Liver (tissue), 8 donors: ENCODE measurements at regions not wholly inside any gene's neighbourhood (a gene's known extent, or its start where the extent isn't known, plus 50 kb on each side); places are given as distances from the start of the nearest gene placed in this dataset.

Source experiments
- DNase-seq: peaks from one replicate; pipeline ENCODE4 v3.0.0-alpha.2; 2017; ENCODE audit warnings: low spot score
- H3K27ac ChIP-seq, 2 donors: one replicate each; pipeline ENCODE4 v1.7.0; 2013; ENCODE audit warnings: inconsistent platforms in 2 of 2, low read length in 2 of 2, control low read depth in 1 of 2, low read depth in 1 of 2, mild to moderate bottlenecking in 1 of 2
- H3K27me3 ChIP-seq, 4 donors: one replicate each; pipeline versions ENCODE4 v1.6.1 to v1.7.0; 2013; ENCODE audit warnings: low read length in 3 of 4, inconsistent platforms in 1 of 4, mild to moderate bottlenecking in 1 of 4, moderate library complexity in 1 of 4; ENCODE audit not compliant: control insufficient read depth in 4 of 4, insufficient read depth in 4 of 4
- H3K36me3 ChIP-seq, 4 donors: one replicate each; pipeline versions ENCODE4 v1.6.1 to v1.7.0; 2013; ENCODE audit warnings: low read length in 3 of 4, mild to moderate bottlenecking in 3 of 4, low read depth in 1 of 4, moderate library complexity in 1 of 4; ENCODE audit not compliant: control insufficient read depth in 4 of 4, insufficient read depth in 3 of 4
- H3K4me1 ChIP-seq, 4 donors: one replicate each; pipeline versions ENCODE4 v1.6.1 to v1.7.0; 2013; ENCODE audit warnings: low read length in 3 of 4, mild to moderate bottlenecking in 3 of 4, moderate library complexity in 1 of 4; ENCODE audit not compliant: control insufficient read depth in 4 of 4, insufficient read depth in 4 of 4
- H3K4me3 ChIP-seq, 3 donors: one replicate each; pipeline versions ENCODE4 v1.6.1 to v1.7.0; 2013; ENCODE audit warnings: low read length in 3 of 3, control low read depth in 1 of 3, low read depth in 1 of 3, mild to moderate bottlenecking in 1 of 3
- H3K9ac ChIP-seq, 2 donors: one replicate each; pipeline ENCODE4 v1.7.0; 2013; ENCODE audit warnings: low read length in 2 of 2, mild to moderate bottlenecking in 2 of 2, moderate library complexity in 2 of 2, control low read depth in 1 of 2, low read depth in 1 of 2
- H3K9me3 ChIP-seq, 4 donors: one replicate each; pipeline versions ENCODE4 v1.6.1 to v1.7.0; 2013; ENCODE audit warnings: low read length in 3 of 4; ENCODE audit not compliant: control insufficient read depth in 4 of 4
- FOXA1 ChIP-seq: IDR thresholded peaks from 2 replicates; pipeline ENCODE4 v1.6.1; 2016; ENCODE audit warnings: antibody characterized with exemption
- FOXA2 ChIP-seq: IDR thresholded peaks from 2 replicates; pipeline ENCODE4 v1.6.1; 2016; ENCODE audit warnings: antibody characterized with exemption
- GABPA ChIP-seq, 2 donors: IDR thresholded peaks in 1 of 2; conservative IDR thresholded peaks in 1 of 2; 2 replicates each; pipeline ENCODE4 v1.6.1; 2016; ENCODE audit warnings: antibody characterized with exemption in 2 of 2, mild to moderate bottlenecking in 1 of 2, moderate library complexity in 1 of 2
- HNF4A ChIP-seq, 2 donors: conservative IDR thresholded peaks; 2 replicates each; pipeline ENCODE4 v1.6.1; 2016; ENCODE audit warnings: antibody characterized with exemption in 2 of 2, mild to moderate bottlenecking in 2 of 2
- HNF4G ChIP-seq: IDR thresholded peaks from 2 replicates; pipeline ENCODE4 v1.6.1; 2016; ENCODE audit warnings: antibody characterized with exemption
- JUND ChIP-seq, 2 donors: IDR thresholded peaks; 2 replicates each; pipeline ENCODE4 v1.6.1; 2016; ENCODE audit warnings: antibody characterized with exemption in 2 of 2
- NR2F2 ChIP-seq: IDR thresholded peaks from 2 replicates; pipeline ENCODE4 v1.6.1; 2016; ENCODE audit warnings: antibody characterized with exemption
- RAD21 ChIP-seq, 2 donors: IDR thresholded peaks; 2 replicates each; pipeline ENCODE4 v1.6.1; 2016; ENCODE audit warnings: antibody characterized with exemption in 2 of 2, mild to moderate bottlenecking in 2 of 2
- REST ChIP-seq: IDR thresholded peaks from 2 replicates; pipeline ENCODE4 v1.6.1; 2016; ENCODE audit warnings: antibody characterized with exemption, mild to moderate bottlenecking
- RXRA ChIP-seq, 2 donors: IDR thresholded peaks; 2 replicates each; pipeline ENCODE4 v1.6.1; 2017 to 2018; ENCODE audit warnings: antibody characterized with exemption in 2 of 2, mild to moderate bottlenecking in 1 of 2
- SP1 ChIP-seq: IDR thresholded peaks from 2 replicates; pipeline ENCODE4 v1.6.1; 2018; ENCODE audit warnings: antibody characterized with exemption, mild to moderate bottlenecking
- YY1 ChIP-seq: IDR thresholded peaks from 2 replicates; pipeline ENCODE4 v1.6.1; 2016; ENCODE audit warnings: antibody characterized with exemption, mild to moderate bottlenecking
- WGBS: extraction: QIAGEN DNeasy Blood & Tissue Kit; methylation state at CpG from one replicate; pipeline ENCODE4 v1.1.7; 2013; 5-methylcytosine and 5-hydroxymethylcytosine counted together
- TF ChIP-seq, protein P1 (sequence below): IDR thresholded peaks from 2 replicates; pipeline ENCODE4 v1.6.1; 2016; ENCODE audit warnings: antibody characterized with exemption
- TF ChIP-seq, protein P2 (sequence below): IDR thresholded peaks from 2 replicates; pipeline ENCODE4 v1.6.1; 2016; ENCODE audit warnings: antibody characterized with exemption
- TF ChIP-seq, protein P3 (sequence below): IDR thresholded peaks from 2 replicates; pipeline ENCODE4 v1.6.1; 2016; ENCODE audit warnings: antibody characterized with exemption
- TF ChIP-seq, protein P4 (sequence below): fragments of 150-350 bp; IDR thresholded peaks from 2 replicates; pipeline ENCODE4 v1.5.1; 2017; ENCODE audit warnings: improper control_type of control experiment, low read depth, low read length; ENCODE audit not compliant: missing input control
- donor health status: healthy.
- donor health status: healthy.
- donor health status: healthy.
- donor health status: healthy.
- donor health status: healthy.

DNA sequence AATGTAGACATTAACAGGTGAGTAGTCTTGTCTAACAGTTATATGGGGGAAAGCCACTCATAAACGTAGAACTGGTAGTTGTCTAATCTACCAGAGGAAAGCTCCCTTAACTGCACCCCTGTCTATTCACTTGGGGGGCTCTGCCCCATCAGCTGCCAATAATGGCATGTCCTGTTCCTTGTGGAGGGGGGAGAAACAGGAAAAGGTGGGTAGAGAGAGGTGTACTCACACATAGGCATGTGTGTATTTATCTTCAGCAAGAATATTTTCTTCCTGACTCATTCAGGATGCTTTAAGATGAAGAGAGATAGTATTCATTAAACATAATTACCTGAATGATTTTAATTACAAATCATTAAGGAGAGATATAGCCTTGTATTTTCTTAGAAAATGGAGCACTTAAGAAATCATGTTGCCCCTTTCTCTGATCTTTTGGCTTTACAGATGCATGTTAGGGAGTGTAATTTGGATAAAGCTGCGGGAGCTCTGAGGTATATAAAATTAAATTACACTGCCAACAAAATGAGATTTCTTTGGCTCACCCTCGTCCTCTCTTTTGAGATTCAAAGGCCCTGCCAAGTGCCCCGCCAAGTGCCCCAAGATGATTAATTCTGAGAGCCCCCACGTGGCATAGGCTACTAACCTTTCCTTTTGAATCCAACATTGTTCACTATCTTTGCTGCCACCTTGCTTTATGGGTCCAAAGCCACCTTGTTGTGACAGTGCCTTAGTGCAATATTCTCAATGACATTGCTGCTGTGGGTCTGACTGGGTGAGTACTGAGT is 286.3 kb upstream of the LYPLAL1 start:
- Histone ChIP-seq H3K27me3 (no peaks in the 10 kb centered on the region), H3K4me1 (peaks cover 0 to 1% (median 0%) of the 10 kb centered on the region in 4 donors), H3K36me3 (no peaks in the 10 kb centered on the region), H3K4me3 (no peak overlapping the region), H3K9me3 (no peaks in the 10 kb centered on the region), H3K9ac (no peak overlapping the region), H3K27ac (no peak overlapping the region)
- DNase-seq = no peak
- 74% methylated on average over 5 of the region's 5 CpGs for WGBS
- TF ChIP-seq HNF4A (conservative IDR thresholded peaks at IDR 0.05) = no peak
- TF ChIP-seq, protein P1, sequence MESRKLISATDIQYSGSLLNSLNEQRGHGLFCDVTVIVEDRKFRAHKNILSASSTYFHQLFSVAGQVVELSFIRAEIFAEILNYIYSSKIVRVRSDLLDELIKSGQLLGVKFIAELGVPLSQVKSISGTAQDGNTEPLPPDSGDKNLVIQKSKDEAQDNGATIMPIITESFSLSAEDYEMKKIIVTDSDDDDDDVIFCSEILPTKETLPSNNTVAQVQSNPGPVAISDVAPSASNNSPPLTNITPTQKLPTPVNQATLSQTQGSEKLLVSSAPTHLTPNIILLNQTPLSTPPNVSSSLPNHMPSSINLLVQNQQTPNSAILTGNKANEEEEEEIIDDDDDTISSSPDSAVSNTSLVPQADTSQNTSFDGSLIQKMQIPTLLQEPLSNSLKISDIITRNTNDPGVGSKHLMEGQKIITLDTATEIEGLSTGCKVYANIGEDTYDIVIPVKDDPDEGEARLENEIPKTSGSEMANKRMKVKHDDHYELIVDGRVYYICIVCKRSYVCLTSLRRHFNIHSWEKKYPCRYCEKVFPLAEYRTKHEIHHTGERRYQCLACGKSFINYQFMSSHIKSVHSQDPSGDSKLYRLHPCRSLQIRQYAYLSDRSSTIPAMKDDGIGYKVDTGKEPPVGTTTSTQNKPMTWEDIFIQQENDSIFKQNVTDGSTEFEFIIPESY = no peak
- TF ChIP-seq JUND (IDR thresholded peaks at IDR 0.05) = no peak
- TF ChIP-seq, protein P2, sequence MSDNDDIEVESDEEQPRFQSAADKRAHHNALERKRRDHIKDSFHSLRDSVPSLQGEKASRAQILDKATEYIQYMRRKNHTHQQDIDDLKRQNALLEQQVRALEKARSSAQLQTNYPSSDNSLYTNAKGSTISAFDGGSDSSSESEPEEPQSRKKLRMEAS = no peak
- TF ChIP-seq RAD21 (IDR thresholded peaks at IDR 0.05) = no peak
- TF ChIP-seq RXRA (IDR thresholded peaks at IDR 0.05) = no peak
- no peak for TF ChIP-seq SP1
- TF ChIP-seq, protein P3, sequence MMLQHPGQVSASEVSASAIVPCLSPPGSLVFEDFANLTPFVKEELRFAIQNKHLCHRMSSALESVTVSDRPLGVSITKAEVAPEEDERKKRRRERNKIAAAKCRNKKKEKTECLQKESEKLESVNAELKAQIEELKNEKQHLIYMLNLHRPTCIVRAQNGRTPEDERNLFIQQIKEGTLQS = no peak
- TF ChIP-seq, protein P4, sequence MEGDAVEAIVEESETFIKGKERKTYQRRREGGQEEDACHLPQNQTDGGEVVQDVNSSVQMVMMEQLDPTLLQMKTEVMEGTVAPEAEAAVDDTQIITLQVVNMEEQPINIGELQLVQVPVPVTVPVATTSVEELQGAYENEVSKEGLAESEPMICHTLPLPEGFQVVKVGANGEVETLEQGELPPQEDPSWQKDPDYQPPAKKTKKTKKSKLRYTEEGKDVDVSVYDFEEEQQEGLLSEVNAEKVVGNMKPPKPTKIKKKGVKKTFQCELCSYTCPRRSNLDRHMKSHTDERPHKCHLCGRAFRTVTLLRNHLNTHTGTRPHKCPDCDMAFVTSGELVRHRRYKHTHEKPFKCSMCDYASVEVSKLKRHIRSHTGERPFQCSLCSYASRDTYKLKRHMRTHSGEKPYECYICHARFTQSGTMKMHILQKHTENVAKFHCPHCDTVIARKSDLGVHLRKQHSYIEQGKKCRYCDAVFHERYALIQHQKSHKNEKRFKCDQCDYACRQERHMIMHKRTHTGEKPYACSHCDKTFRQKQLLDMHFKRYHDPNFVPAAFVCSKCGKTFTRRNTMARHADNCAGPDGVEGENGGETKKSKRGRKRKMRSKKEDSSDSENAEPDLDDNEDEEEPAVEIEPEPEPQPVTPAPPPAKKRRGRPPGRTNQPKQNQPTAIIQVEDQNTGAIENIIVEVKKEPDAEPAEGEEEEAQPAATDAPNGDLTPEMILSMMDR = no peak
- no peak for TF ChIP-seq REST
- TF ChIP-seq FOXA2 = no peak
- TF ChIP-seq HNF4G = no peak
- TF ChIP-seq YY1 = no peak
- TF ChIP-seq GABPA (IDR thresholded peaks at IDR 0.05 in 1 of 2, conservative IDR thresholded peaks at IDR 0.05 in 1 of 2) = no peak
- no peak for TF ChIP-seq FOXA1
- no peak for TF ChIP-seq NR2F2
